DND-41 (cell line): ENCODE measurements at regions not wholly inside any gene's neighbourhood (a gene's known extent, or its start where the extent isn't known, plus 50 kb on each side); places are given as distances from the start of the nearest gene placed in this dataset.

Experiments
- ATAC-seq: fragments of 200-7000 bp; cut with Tn5 transposase; 3 replicates; pipeline ENCODE4 v1.9.1; 2021; ENCODE audit warnings: low read depth; ENCODE audit not compliant: insufficient read depth
- DNase-seq: peaks from one replicate; pipeline ENCODE4 v3.0.0-alpha.2; 2020
- H2AFZ ChIP-seq: 2 replicates; pipeline ENCODE4 v1.6.0; 2012; ENCODE audit warnings: low read depth, low read length
- H3K27ac ChIP-seq: 2 replicates; pipeline ENCODE4 v1.5.1; 2012; ENCODE audit warnings: low read length, inconsistent platforms
- H3K27me3 ChIP-seq: fragments of 200-600 bp; sonication (generic); 2 replicates; pipeline ENCODE4 v1.6.0; 2012; ENCODE audit warnings: low read length, mild to moderate bottlenecking, inconsistent platforms; ENCODE audit not compliant: insufficient read depth, poor library complexity
- H3K36me3 ChIP-seq: 2 replicates; pipeline ENCODE4 v1.5.1; 2012; ENCODE audit warnings: low read length, inconsistent platforms; ENCODE audit not compliant: insufficient read depth
- H3K4me1 ChIP-seq: 2 replicates; pipeline ENCODE4 v1.5.1; 2012; ENCODE audit warnings: mild to moderate bottlenecking, low read length; ENCODE audit not compliant: insufficient read depth
- H3K4me2 ChIP-seq: 2 replicates; pipeline ENCODE4 v1.6.0; 2012; ENCODE audit warnings: mild to moderate bottlenecking, moderate library complexity, low read length, inconsistent platforms; ENCODE audit not compliant: insufficient read depth
- H3K4me3 ChIP-seq, 2 experiments: fragments of 200-600 bp in 1 of 2; shearing (Covaris generic) in 1 of 2; 2 replicates each; pipeline ENCODE4 v1.5.1; 2012 to 2016; ENCODE audit warnings: inconsistent platforms in 2 of 2, low read length in 2 of 2, mild to moderate bottlenecking in 2 of 2, low read depth in 1 of 2, moderate library complexity in 1 of 2
- H3K79me2 ChIP-seq: 2 replicates; pipeline ENCODE4 v1.6.0; 2012; ENCODE audit warnings: low read length, inconsistent platforms; ENCODE audit not compliant: insufficient read depth
- H3K9ac ChIP-seq: 2 replicates; pipeline ENCODE4 v1.6.0; 2012; ENCODE audit warnings: low read depth, mild to moderate bottlenecking, inconsistent platforms, low read length, moderate library complexity
- H3K9me3 ChIP-seq: 2 replicates; pipeline ENCODE4 v1.5.1; 2012; ENCODE audit warnings: low read length, moderate library complexity, mild to moderate bottlenecking, inconsistent platforms; ENCODE audit not compliant: insufficient read depth, severe bottlenecking
- H4K20me1 ChIP-seq: 2 replicates; pipeline ENCODE4 v1.6.0; 2012; ENCODE audit warnings: low read length; ENCODE audit not compliant: insufficient read depth
- CTCF ChIP-seq: IDR thresholded peaks from 2 replicates; pipeline ENCODE4 v1.5.1; 2012; ENCODE audit warnings: borderline replicate concordance, low read length, moderate library complexity, mild to moderate bottlenecking; ENCODE audit not compliant: poor library complexity, severe bottlenecking; ENCODE audit errors: extremely low read depth
- EZH2 ChIP-seq: IDR thresholded peaks from 3 replicates; pipeline ENCODE4 v1.6.1; 2012; ENCODE audit warnings: borderline replicate concordance, low read depth, mild to moderate bottlenecking, moderate library complexity, low read length, inconsistent platforms; ENCODE audit not compliant: severe bottlenecking

DNA sequence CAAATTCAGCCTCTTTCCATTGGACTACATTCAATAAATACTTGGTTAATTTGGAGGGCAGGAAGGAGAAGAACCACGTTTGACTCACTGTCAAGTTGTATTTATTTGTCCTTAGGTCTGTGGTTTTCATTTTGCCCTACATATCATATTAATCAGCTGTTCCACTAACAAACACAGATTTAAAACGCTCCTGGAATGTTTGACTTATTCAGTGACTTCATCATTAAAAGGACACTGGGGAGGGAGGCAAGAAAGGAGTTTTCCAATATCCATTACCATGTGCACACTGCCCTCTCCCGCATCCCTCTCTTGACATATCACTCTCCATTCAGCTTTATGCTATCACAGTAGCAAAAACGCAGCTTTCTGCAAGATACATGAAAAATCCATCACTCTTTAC is 98.2 kb upstream of the C1orf87 start:
- DNase-seq (no peak), ATAC-seq (no peak)
- no peaks in the 10 kb centered on the region for H3K27me3 ChIP-seq
- H2AFZ ChIP-seq, result no peak overlapping the region
- H4K20me1 ChIP-seq, result no peaks in the 10 kb centered on the region
- H3K9ac ChIP-seq, result no peak overlapping the region
- no peak overlapping the region for H3K27ac ChIP-seq
- no peak for TF ChIP-seq CTCF
- no peak for TF ChIP-seq EZH2
- no peaks in the 10 kb centered on the region for H3K36me3 ChIP-seq
- H3K4me1 ChIP-seq, result no peaks in the 10 kb centered on the region
- H3K4me3 ChIP-seq, result no peak overlapping the region
- H3K4me2 ChIP-seq, result no peak overlapping the region
- H3K9me3 ChIP-seq, result no peaks in the 10 kb centered on the region
- no peaks in the 10 kb centered on the region for H3K79me2 ChIP-seq

GRCh38 chr1:60170709-60171108 is 97.1 kb upstream of the C1orf87 start:
- DNase-seq (no peak), ATAC-seq (no peak)
- no peaks in the 10 kb centered on the region for H3K9me3 ChIP-seq
- no peak for TF ChIP-seq EZH2
- no peak for TF ChIP-seq CTCF
- no peak overlapping the region for H2AFZ ChIP-seq
- no peak overlapping the region for H3K27ac ChIP-seq
- H3K79me2 ChIP-seq, result no peaks in the 10 kb centered on the region
- no peaks in the 10 kb centered on the region for H3K4me1 ChIP-seq
- H3K4me3 ChIP-seq, result no peak overlapping the region
- H4K20me1 ChIP-seq, result no peaks in the 10 kb centered on the region
- no peaks in the 10 kb centered on the region for H3K27me3 ChIP-seq
- no peaks in the 10 kb centered on the region for H3K36me3 ChIP-seq
- H3K4me2 ChIP-seq, result no peak overlapping the region
- no peak overlapping the region for H3K9ac ChIP-seq

GRCh38 chr1:60169206-60169605 is 95.6 kb upstream of the C1orf87 start:
- H3K36me3 ChIP-seq, result no peaks in the 10 kb centered on the region
- no peaks in the 10 kb centered on the region for H3K4me1 ChIP-seq
- no peak overlapping the region for H2AFZ ChIP-seq
- TF ChIP-seq EZH2 (no peak), CTCF (no peak)
- ATAC-seq (no peak), DNase-seq (no peak)
- no peaks in the 10 kb centered on the region for H3K79me2 ChIP-seq
- H3K9ac ChIP-seq, result no peak overlapping the region
- H3K27me3 ChIP-seq, result no peaks in the 10 kb centered on the region
- H3K9me3 ChIP-seq, result no peaks in the 10 kb centered on the region
- no peaks in the 10 kb centered on the region for H4K20me1 ChIP-seq
- H3K4me2 ChIP-seq, result no peak overlapping the region
- H3K27ac ChIP-seq, result no peak overlapping the region
- no peak overlapping the region for H3K4me3 ChIP-seq

DNA sequence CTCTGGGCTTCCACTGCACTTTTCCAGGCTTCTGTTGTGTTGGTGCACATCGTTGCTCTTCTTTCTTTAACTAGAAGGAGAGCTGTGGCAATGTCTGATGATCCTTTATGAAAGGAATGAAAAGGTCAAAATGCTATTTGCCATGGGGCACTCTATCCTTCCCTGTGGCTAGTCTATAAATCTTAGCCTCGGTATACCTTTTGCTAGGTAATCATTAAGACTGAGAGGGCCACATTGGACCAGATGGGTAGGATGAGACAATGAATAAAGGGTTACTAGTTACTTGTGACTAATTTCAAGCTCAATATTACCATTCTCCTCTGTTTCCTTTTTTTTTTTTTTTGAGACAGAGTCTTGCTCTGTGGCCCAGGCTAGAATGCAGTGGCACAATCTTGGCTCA is 89.4 kb upstream of the C1orf87 start:
- no peak for TF ChIP-seq CTCF
- TF ChIP-seq EZH2, result no peak
- H3K36me3 ChIP-seq, result no peaks in the 10 kb centered on the region
- H3K9ac ChIP-seq, result no peak overlapping the region
- no peak overlapping the region for H3K4me3 ChIP-seq
- H3K27me3 ChIP-seq, result no peaks in the 10 kb centered on the region
- H2AFZ ChIP-seq, result no peak overlapping the region
- no peaks in the 10 kb centered on the region for H3K4me1 ChIP-seq
- H3K79me2 ChIP-seq, result no peaks in the 10 kb centered on the region
- no peak overlapping the region for H3K27ac ChIP-seq
- H3K4me2 ChIP-seq, result no peak overlapping the region
- DNase-seq (no peak), ATAC-seq (no peak)
- H4K20me1 ChIP-seq, result no peaks in the 10 kb centered on the region
- no peaks in the 10 kb centered on the region for H3K9me3 ChIP-seq
